ENCODE measurements at regions not wholly inside any gene's neighbourhood (a gene's known extent, or its start where the extent isn't known, plus 50 kb on each side); places are given as distances from the start of the nearest gene placed in this dataset.

- no peak overlapping the region for H3K4me3 Mint-ChIP-seq (ENCODE audit: unreplicated experiment)
- no peaks in the 10 kb centered on the region for H3K4me1 Mint-ChIP-seq (ENCODE audit: low read depth, unreplicated experiment)
- TF ChIP-seq CTCF (IDR thresholded peaks at IDR 0.05; ENCODE audit: partially characterized antibody, unreplicated experiment), result no peak
- no peaks in the 10 kb centered on the region for H3K27me3 Mint-ChIP-seq (ENCODE audit: unreplicated experiment)
- no peaks in the 10 kb centered on the region for H3K36me3 Mint-ChIP-seq (ENCODE audit: unreplicated experiment)
- no peak for DNase-seq
- no peak overlapping the region for H3K27ac Mint-ChIP-seq (ENCODE audit: unreplicated experiment)
- H3K9me3 Mint-ChIP-seq (ENCODE audit: unreplicated experiment), result no peaks in the 10 kb centered on the region
These were observed 157.3 kb downstream of the SLCO1B3 start for GRCh38 chr12:20967756-20968155.

GRCh38 chr12:20969766-20970165 is 159.3 kb downstream of the SLCO1B3 start:
- Mint-ChIP-seq H3K4me3 (ENCODE audit: unreplicated experiment) (no peak overlapping the region), H3K36me3 (ENCODE audit: unreplicated experiment) (no peaks in the 10 kb centered on the region), H3K27ac (ENCODE audit: unreplicated experiment) (no peak overlapping the region), H3K9me3 (ENCODE audit: unreplicated experiment) (no peaks in the 10 kb centered on the region), H3K27me3 (ENCODE audit: unreplicated experiment) (no peaks in the 10 kb centered on the region), H3K4me1 (ENCODE audit: low read depth, unreplicated experiment) (no peaks in the 10 kb centered on the region)
- no peak for DNase-seq
- TF ChIP-seq CTCF (IDR thresholded peaks at IDR 0.05; ENCODE audit: partially characterized antibody, unreplicated experiment), result no peak

- H3K4me3 Mint-ChIP-seq (ENCODE audit: unreplicated experiment), result no peak overlapping the region
- DNase-seq, result no peak
- H3K27ac Mint-ChIP-seq (ENCODE audit: unreplicated experiment), result no peak overlapping the region
- no peak for TF ChIP-seq CTCF (IDR thresholded peaks at IDR 0.05; ENCODE audit: partially characterized antibody, unreplicated experiment)
- H3K27me3 Mint-ChIP-seq (ENCODE audit: unreplicated experiment), result no peaks in the 10 kb centered on the region
- H3K4me1 Mint-ChIP-seq (ENCODE audit: low read depth, unreplicated experiment), result no peaks in the 10 kb centered on the region
- H3K36me3 Mint-ChIP-seq (ENCODE audit: unreplicated experiment), result no peaks in the 10 kb centered on the region
- peaks cover 6% of the 10 kb centered on the region for H3K9me3 Mint-ChIP-seq (ENCODE audit: unreplicated experiment)
These were observed 145.6 kb upstream of the SLCO1B1 start for GRCh38 chr12:20985399-20985798.

- H3K4me1 Mint-ChIP-seq (ENCODE audit: low read depth, unreplicated experiment), result no peaks in the 10 kb centered on the region
- DNase-seq, result no peak
These were observed 129.2 kb upstream of the SLCO1B1 start for GRCh38 chr12:21001778-21002177.

GRCh38 chr12:21025656-21026055 is 105.3 kb upstream of the SLCO1B1 start:
- TF ChIP-seq CTCF (IDR thresholded peaks at IDR 0.05; ENCODE audit: partially characterized antibody, unreplicated experiment), result no peak
- DNase-seq, result no peak
- Mint-ChIP-seq H3K4me1 (ENCODE audit: low read depth, unreplicated experiment) (no peaks in the 10 kb centered on the region), H3K36me3 (ENCODE audit: unreplicated experiment) (no peaks in the 10 kb centered on the region), H3K27ac (ENCODE audit: unreplicated experiment) (no peak overlapping the region), H3K27me3 (ENCODE audit: unreplicated experiment) (no peaks in the 10 kb centered on the region), H3K9me3 (ENCODE audit: unreplicated experiment) (no peaks in the 10 kb centered on the region), H3K4me3 (ENCODE audit: unreplicated experiment) (no peak overlapping the region)

More at GRCh38 chr12:21001778-21002177, 129.2 kb upstream of the SLCO1B1 start:
- H3K27me3 Mint-ChIP-seq (ENCODE audit: unreplicated experiment), result no peaks in the 10 kb centered on the region
- TF ChIP-seq CTCF (IDR thresholded peaks at IDR 0.05; ENCODE audit: partially characterized antibody, unreplicated experiment), result no peak
- H3K27ac Mint-ChIP-seq (ENCODE audit: unreplicated experiment), result no peak overlapping the region
- H3K9me3 Mint-ChIP-seq (ENCODE audit: unreplicated experiment), result no peaks in the 10 kb centered on the region
- H3K36me3 Mint-ChIP-seq (ENCODE audit: unreplicated experiment), result no peaks in the 10 kb centered on the region
- H3K4me3 Mint-ChIP-seq (ENCODE audit: unreplicated experiment), result no peak overlapping the region
